ENCODE measurements at regions not wholly inside any gene's neighbourhood (a gene's known extent, or its start where the extent isn't known, plus 50 kb on each side); places are given as distances from the start of the nearest gene placed in this dataset.
"Not testable (repeated sequence)": the region's sequence is repeated elsewhere in the genome, so short reads cannot be mapped to it uniquely, and the experiment has no call there.

GRCh38 chr22:48083502-48083901 is 1321.1 kb downstream of the TBC1D22A start:
- no peak for DNase-seq (ENCODE audit: low read depth in 4 of 4, low spot score in 3 of 4)

GRCh38 chr22:48082284-48082683 is 1319.8 kb downstream of the TBC1D22A start:
- DNase-seq (ENCODE audit: low read depth in 4 of 4, low spot score in 3 of 4), result no peak

GRCh38 chr22:48081281-48081680 is 1318.8 kb downstream of the TBC1D22A start:
- DNase-seq (ENCODE audit: low read depth in 4 of 4, low spot score in 3 of 4), result no peak

- no peak for DNase-seq (ENCODE audit: low read depth in 4 of 4, low spot score in 3 of 4)
These were observed 1318.1 kb downstream of the TBC1D22A start for GRCh38 chr22:48080316-48081165.

- DNase-seq (ENCODE audit: low read depth in 4 of 4, low spot score in 3 of 4), result no peak
These were observed 1317.2 kb downstream of the TBC1D22A start for GRCh38 chr22:48079505-48080290.

GRCh38 chr22:48078825-48079224 is 1316.4 kb downstream of the TBC1D22A start:
- no peak for DNase-seq (ENCODE audit: low read depth in 4 of 4, low spot score in 3 of 4)

GRCh38 chr22:48077699-48078098 is 1315.2 kb downstream of the TBC1D22A start:
- no peak for DNase-seq (ENCODE audit: low read depth in 4 of 4, low spot score in 3 of 4)

GRCh38 chr22:48076008-48076407 is 1313.6 kb downstream of the TBC1D22A start:
- no peak for DNase-seq (ENCODE audit: low read depth in 4 of 4, low spot score in 3 of 4)

- DNase-seq (ENCODE audit: low read depth in 4 of 4, low spot score in 3 of 4), result no peak
These were observed 1313.2 kb downstream of the TBC1D22A start for GRCh38 chr22:48075604-48076003.

GRCh38 chr22:48072777-48073176 is 1310.3 kb downstream of the TBC1D22A start:
- DNase-seq (ENCODE audit: low read depth in 4 of 4, low spot score in 3 of 4), result no peak

GRCh38 chr22:48071828-48072227 is 1309.4 kb downstream of the TBC1D22A start:
- DNase-seq (ENCODE audit: low read depth in 4 of 4, low spot score in 3 of 4), result no peak

GRCh38 chr22:48071305-48071704 is 1308.9 kb downstream of the TBC1D22A start:
- DNase-seq (ENCODE audit: low read depth in 4 of 4, low spot score in 3 of 4), result no peak

GRCh38 chr22:48070760-48071159 is 1308.3 kb downstream of the TBC1D22A start:
- no peak for DNase-seq (ENCODE audit: low read depth in 4 of 4, low spot score in 3 of 4)

GRCh38 chr22:48070083-48070482 is 1307.6 kb downstream of the TBC1D22A start:
- no peak for DNase-seq (ENCODE audit: low read depth in 4 of 4, low spot score in 3 of 4)

GRCh38 chr22:48069256-48069655 is 1306.8 kb downstream of the TBC1D22A start:
- no peak for DNase-seq (ENCODE audit: low read depth in 4 of 4, low spot score in 3 of 4)

GRCh38 chr22:48068323-48068885 is 1306.0 kb downstream of the TBC1D22A start:
- no peak for DNase-seq (ENCODE audit: low read depth in 4 of 4, low spot score in 3 of 4)

GRCh38 chr22:48065892-48066291 is 1303.4 kb downstream of the TBC1D22A start:
- no peak for DNase-seq (ENCODE audit: low read depth in 4 of 4, low spot score in 3 of 4)

GRCh38 chr22:48061726-48062125 is 1299.3 kb downstream of the TBC1D22A start:
- DNase-seq (ENCODE audit: low read depth in 4 of 4, low spot score in 3 of 4), result no peak

- no peak for DNase-seq (ENCODE audit: low read depth in 4 of 4, low spot score in 3 of 4)
These were observed 1297.8 kb downstream of the TBC1D22A start for GRCh38 chr22:48060266-48060665.

GRCh38 chr22:48059521-48059920 is 1297.1 kb downstream of the TBC1D22A start:
- not testable (repeated sequence) for DNase-seq (ENCODE audit: low read depth in 4 of 4, low spot score in 3 of 4)

GRCh38 chr22:48057116-48057835 is 1294.8 kb downstream of the TBC1D22A start:
- no peak for DNase-seq (ENCODE audit: low read depth in 4 of 4, low spot score in 3 of 4)
